NCI-H748 (cell line): ENCODE measurements at regions not wholly inside any gene's neighbourhood (a gene's known extent, or its start where the extent isn't known, plus 50 kb on each side); places are given as distances from the start of the nearest gene placed in this dataset.

Source experiments
- DNase-seq: peaks from one replicate; lab custom pipeline; 2025; ENCODE audit not compliant: unreplicated experiment; lab: John Stamatoyannopoulos, UW

- no peak for DNase-seq
Observed at GRCh38 chr7:68414631-68415425, 1183.4 kb upstream of the AUTS2 start.

GRCh38 chr7:68417002-68417401, 1181.3 kb upstream of the AUTS2 start:
- DNase-seq: no peak

GRCh38 chr7:68417659-68418058, 1180.6 kb upstream of the AUTS2 start:
- DNase-seq: no peak

GRCh38 chr7:68420342-68421192, 1177.7 kb upstream of the AUTS2 start:
- no peak for DNase-seq

GRCh38 chr7:68421712-68422111, 1176.6 kb upstream of the AUTS2 start:
- DNase-seq: no peak

- no peak for DNase-seq
Observed at GRCh38 chr7:68422281-68422680, 1176.0 kb upstream of the AUTS2 start.

GRCh38 chr7:68423356-68423755, 1174.9 kb upstream of the AUTS2 start:
- peak; percentile 59 for DNase-seq

- DNase-seq: no peak
Observed at GRCh38 chr7:68424658-68425297, 1173.5 kb upstream of the AUTS2 start.

GRCh38 chr7:68425377-68425776, 1172.9 kb upstream of the AUTS2 start:
- peak; percentile 16 for DNase-seq

GRCh38 chr7:68429411-68430117, 1168.7 kb upstream of the AUTS2 start:
- DNase-seq: no peak

- DNase-seq: no peak
Observed at GRCh38 chr7:68432585-68432984, 1165.7 kb upstream of the AUTS2 start.

- no peak for DNase-seq
Observed at GRCh38 chr7:68433462-68434070, 1164.7 kb upstream of the AUTS2 start.

GRCh38 chr7:68434857-68435256, 1163.4 kb upstream of the AUTS2 start:
- DNase-seq: no peak

GRCh38 chr7:68438016-68438415, 1160.3 kb upstream of the AUTS2 start:
- peak; percentile 85 for DNase-seq

- DNase-seq: no peak
Observed at GRCh38 chr7:68438811-68439210, 1159.5 kb upstream of the AUTS2 start.

- DNase-seq: peak; percentile 24
Observed at GRCh38 chr7:68439897-68440296, 1158.4 kb upstream of the AUTS2 start.

GRCh38 chr7:68440866-68441265, 1157.4 kb upstream of the AUTS2 start:
- peak; percentile 83 for DNase-seq

- peak; percentile 96 for DNase-seq
Observed at GRCh38 chr7:68441645-68442044, 1156.6 kb upstream of the AUTS2 start.

- no peak for DNase-seq
Observed at GRCh38 chr7:68442931-68443631, 1155.2 kb upstream of the AUTS2 start.

- DNase-seq: no peak
Observed at GRCh38 chr7:68444042-68444441, 1154.2 kb upstream of the AUTS2 start.
